Hepatocyte (in vitro differentiated cells): ENCODE measurements at regions not wholly inside any gene's neighbourhood (a gene's known extent, or its start where the extent isn't known, plus 50 kb on each side); places are given as distances from the start of the nearest gene placed in this dataset.

ENCODE experiments used
- DNase-seq: peaks from one replicate; pipeline ENCODE4 v3.0.0-alpha.2; 2016; ENCODE audit warnings: low spot score
- H2AFZ ChIP-seq: fragments of 200-600 bp; sonication (generic); 2 replicates; pipeline ENCODE4 v1.6.0; 2016; ENCODE audit warnings: antibody characterized with exemption, mild to moderate bottlenecking
- H3K27ac ChIP-seq: fragments of 200-600 bp; sonication (generic); 2 replicates; pipeline ENCODE4 v1.5.1; 2016; ENCODE audit warnings: mild to moderate bottlenecking
- H3K27me3 ChIP-seq: fragments of 200-600 bp; sonication (generic); 2 replicates; pipeline ENCODE4 v1.6.1; 2016
- H3K36me3 ChIP-seq: fragments of 200-600 bp; sonication (generic); replicated peaks from 2 replicates; pipeline ENCODE4 v1.5.1; 2016; ENCODE audit warnings: low read depth; ENCODE audit not compliant: insufficient read depth
- H3K4me1 ChIP-seq: fragments of 200-600 bp; sonication (generic); 2 replicates; pipeline ENCODE4 v1.5.1; 2016; ENCODE audit warnings: mild to moderate bottlenecking, moderate library complexity; ENCODE audit not compliant: insufficient read depth
- H3K4me2 ChIP-seq: fragments of 200-600 bp; sonication (generic); 2 replicates; pipeline ENCODE4 v1.6.0; 2016
- H3K4me3 ChIP-seq: fragments of 200-600 bp; sonication (generic); 2 replicates; pipeline ENCODE4 v1.5.1; 2016; ENCODE audit warnings: mild to moderate bottlenecking
- H3K79me2 ChIP-seq: fragments of 200-600 bp; sonication (generic); 2 replicates; pipeline ENCODE4 v1.6.0; 2017; ENCODE audit warnings: mild to moderate bottlenecking
- H3K9me2 ChIP-seq: fragments of 200-600 bp; sonication (generic); replicated peaks from 2 replicates; pipeline ENCODE4 v1.6.0; 2017; ENCODE audit warnings: mild to moderate bottlenecking; ENCODE audit not compliant: insufficient read depth
- H3K9me3 ChIP-seq: fragments of 200-600 bp; sonication (generic); 2 replicates; pipeline ENCODE4 v1.5.1; 2016; ENCODE audit warnings: low read depth, mild to moderate bottlenecking
- H4K20me1 ChIP-seq: fragments of 200-600 bp; sonication (generic); 2 replicates; pipeline ENCODE4 v1.6.0; 2016; ENCODE audit warnings: mild to moderate bottlenecking; ENCODE audit not compliant: insufficient read depth, poor library complexity, severe bottlenecking
- EZH2 ChIP-seq: fragments of 200-600 bp; sonication (generic); IDR thresholded peaks from 2 replicates; pipeline ENCODE4 v1.6.1; 2016; ENCODE audit warnings: antibody characterized with exemption, mild to moderate bottlenecking, borderline replicate concordance
- EZH2phosphoT487 ChIP-seq: fragments of 200-600 bp; sonication (generic); IDR thresholded peaks from one replicate; pipeline ENCODE4 v1.6.1; 2018; ENCODE audit warnings: antibody characterized with exemption, mild to moderate bottlenecking, low read depth, moderate library complexity; ENCODE audit not compliant: unreplicated experiment, severe bottlenecking
- WGBS: methylation state at CpG from one replicate; pipeline ENCODE4 v1.1.6; 2016; ENCODE audit warnings: low lambda C conversion rate; ENCODE audit errors: missing lambda C conversion rate; 5-methylcytosine and 5-hydroxymethylcytosine counted together
- TF ChIP-seq, protein P1 (sequence below): fragments of 200-600 bp; sonication (generic); IDR thresholded peaks from 2 replicates; pipeline ENCODE4 v1.5.1; 2016; ENCODE audit warnings: antibody characterized with exemption, mild to moderate bottlenecking; ENCODE audit not compliant: poor library complexity

DNA sequence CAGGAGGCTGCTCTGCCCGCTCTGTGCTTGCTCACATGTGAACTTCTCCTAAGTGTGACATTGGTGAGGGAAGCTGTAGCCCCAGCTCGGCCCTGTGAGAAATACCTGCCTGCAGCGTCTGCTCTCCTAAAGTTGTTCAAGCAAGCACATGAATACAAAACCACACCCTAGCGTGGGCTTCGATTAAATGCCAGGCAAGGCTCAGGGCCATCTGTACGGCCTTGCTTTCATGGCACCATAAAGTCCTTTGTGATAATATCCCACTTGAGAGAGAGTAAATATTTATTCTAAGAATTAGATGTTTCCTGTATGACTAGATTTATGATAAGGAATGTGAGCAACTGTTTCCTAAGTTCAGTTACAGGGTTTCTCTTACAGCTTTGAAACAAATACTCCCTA, 262.8 kb upstream of the KLF14 start:
- Histone ChIP-seq H3K79me2 (no peaks in the 10 kb centered on the region), H3K4me1 (peaks cover 31% of the 10 kb centered on the region), H3K4me2 (peak overlapping the region; percentile 62), H2AFZ (no peak overlapping the region), H4K20me1 (no peaks in the 10 kb centered on the region), H3K27ac (peak overlapping the region; percentile 81), H3K9me2 (no peaks in the 10 kb centered on the region), H3K9me3 (no peaks in the 10 kb centered on the region), H3K4me3 (no peak overlapping the region), H3K27me3 (no peaks in the 10 kb centered on the region), H3K36me3 (no peaks in the 10 kb centered on the region)
- DNase-seq = peak; percentile 71
- TF ChIP-seq, protein P1, sequence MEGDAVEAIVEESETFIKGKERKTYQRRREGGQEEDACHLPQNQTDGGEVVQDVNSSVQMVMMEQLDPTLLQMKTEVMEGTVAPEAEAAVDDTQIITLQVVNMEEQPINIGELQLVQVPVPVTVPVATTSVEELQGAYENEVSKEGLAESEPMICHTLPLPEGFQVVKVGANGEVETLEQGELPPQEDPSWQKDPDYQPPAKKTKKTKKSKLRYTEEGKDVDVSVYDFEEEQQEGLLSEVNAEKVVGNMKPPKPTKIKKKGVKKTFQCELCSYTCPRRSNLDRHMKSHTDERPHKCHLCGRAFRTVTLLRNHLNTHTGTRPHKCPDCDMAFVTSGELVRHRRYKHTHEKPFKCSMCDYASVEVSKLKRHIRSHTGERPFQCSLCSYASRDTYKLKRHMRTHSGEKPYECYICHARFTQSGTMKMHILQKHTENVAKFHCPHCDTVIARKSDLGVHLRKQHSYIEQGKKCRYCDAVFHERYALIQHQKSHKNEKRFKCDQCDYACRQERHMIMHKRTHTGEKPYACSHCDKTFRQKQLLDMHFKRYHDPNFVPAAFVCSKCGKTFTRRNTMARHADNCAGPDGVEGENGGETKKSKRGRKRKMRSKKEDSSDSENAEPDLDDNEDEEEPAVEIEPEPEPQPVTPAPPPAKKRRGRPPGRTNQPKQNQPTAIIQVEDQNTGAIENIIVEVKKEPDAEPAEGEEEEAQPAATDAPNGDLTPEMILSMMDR = no peak
- TF ChIP-seq EZH2 = no peak
- no peak for TF ChIP-seq EZH2phosphoT487
- WGBS = 17% methylated on average over 6 of the region's 6 CpGs

DNA sequence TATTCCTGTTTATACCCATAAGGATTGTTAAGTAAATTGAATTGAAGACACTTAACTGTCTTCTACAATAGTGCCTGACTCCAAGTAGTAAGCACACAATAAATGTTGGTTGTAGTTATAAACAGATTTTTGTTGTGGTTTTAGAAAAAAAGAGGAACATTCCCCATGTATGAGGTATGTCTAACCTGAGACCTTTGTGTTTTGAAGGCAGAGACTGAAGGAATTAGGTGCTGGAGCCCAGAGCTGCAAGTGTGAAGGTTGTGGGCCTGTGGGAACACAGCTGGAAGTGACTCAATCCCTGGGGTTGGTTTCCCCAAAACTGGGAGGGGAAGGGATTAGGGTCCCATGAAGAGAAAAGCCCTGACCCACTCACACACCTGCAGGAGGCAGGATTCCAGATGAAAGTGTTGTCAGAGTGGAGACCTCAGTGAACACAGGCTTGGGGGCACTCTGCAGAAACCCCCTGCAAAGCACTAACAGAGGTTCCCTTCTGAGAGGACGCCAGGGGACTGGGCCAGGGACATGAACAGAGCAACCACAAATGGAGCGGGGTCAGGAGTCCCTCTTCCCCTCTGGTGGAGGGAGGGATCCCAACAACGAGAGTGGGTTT, 265.1 kb upstream of the KLF14 start:
- H3K9me3 ChIP-seq = no peaks in the 10 kb centered on the region
- no peaks in the 10 kb centered on the region for H3K36me3 ChIP-seq
- 91% methylated on average over 3 of the region's 3 CpGs for WGBS
- H3K4me2 ChIP-seq = no peak overlapping the region
- no peaks in the 10 kb centered on the region for H3K27me3 ChIP-seq
- H2AFZ ChIP-seq = no peak overlapping the region
- H3K4me3 ChIP-seq = no peak overlapping the region
- H4K20me1 ChIP-seq = no peaks in the 10 kb centered on the region
- TF ChIP-seq, protein P1 = no peak
- TF ChIP-seq EZH2 = no peak
- no peak for TF ChIP-seq EZH2phosphoT487
- no peaks in the 10 kb centered on the region for H3K9me2 ChIP-seq
- H3K4me1 ChIP-seq = peaks cover 30% of the 10 kb centered on the region
- no peaks in the 10 kb centered on the region for H3K79me2 ChIP-seq
- no peak for DNase-seq
- H3K27ac ChIP-seq = no peak overlapping the region

DNA sequence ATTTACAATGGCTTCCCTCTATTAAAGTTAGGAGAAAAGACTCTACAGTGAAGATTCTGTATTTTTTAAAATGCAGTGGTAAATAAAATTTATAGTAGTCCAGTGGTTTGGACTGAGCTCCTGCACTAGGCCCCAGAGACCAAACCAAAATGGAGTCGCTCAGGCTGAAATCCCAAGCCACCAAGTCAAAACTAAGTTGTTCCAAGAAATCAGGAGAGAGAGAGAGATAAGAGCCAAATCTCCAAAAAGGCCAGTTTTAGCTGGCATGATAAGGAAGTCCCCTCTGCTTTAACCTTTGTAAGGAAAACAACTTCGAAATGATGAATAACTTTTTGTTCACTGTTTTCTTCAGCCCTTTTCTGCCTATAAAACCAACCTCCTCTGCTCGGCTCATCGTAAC, 265.9 kb upstream of the KLF14 start:
- no peak for DNase-seq
- H3K79me2 ChIP-seq = no peaks in the 10 kb centered on the region
- H3K27me3 ChIP-seq = no peaks in the 10 kb centered on the region
- H3K4me3 ChIP-seq = no peak overlapping the region
- no peak overlapping the region for H2AFZ ChIP-seq
- H3K9me3 ChIP-seq = no peaks in the 10 kb centered on the region
- H3K27ac ChIP-seq = no peak overlapping the region
- no peaks in the 10 kb centered on the region for H3K36me3 ChIP-seq
- no peaks in the 10 kb centered on the region for H4K20me1 ChIP-seq
- TF ChIP-seq EZH2 (no peak), EZH2phosphoT487 (no peak)
- TF ChIP-seq, protein P1 = no peak
- H3K4me2 ChIP-seq = no peak overlapping the region
- 79% methylated on average over 4 of the region's 4 CpGs for WGBS
- no peaks in the 10 kb centered on the region for H3K9me2 ChIP-seq
- peaks cover 22% of the 10 kb centered on the region for H3K4me1 ChIP-seq
